Prostate gland (tissue), 2 donors: ENCODE measurements at regions not wholly inside any gene's neighbourhood (a gene's known extent, or its start where the extent isn't known, plus 50 kb on each side); places are given as distances from the start of the nearest gene placed in this dataset.

Experiments
- POLR2A ChIP-seq: fragments of 450-650 bp; IDR thresholded peaks from one replicate; pipeline ENCODE4 v1.6.1; 2016; ENCODE audit warnings: antibody characterized with exemption, mild to moderate bottlenecking
- POLR2AphosphoS5 ChIP-seq: sonication (generic); formaldehyde crosslinking; IDR thresholded peaks from one replicate; pipeline ENCODE4 v1.6.1; 2017; ENCODE audit warnings: antibody characterized with exemption
- TF ChIP-seq, protein P1 (sequence below), 4 experiments: fragments of 200-600 bp in 2 of 4; fragments of 450-650 bp in 2 of 4; sonication (generic) in 2 of 4; IDR thresholded peaks; 1 replicate in 3 of 4; 2 replicates in 1 of 4; pipeline ENCODE4 v1.5.1; 2016 to 2019; ENCODE audit warnings: antibody characterized with exemption in 4 of 4, mild to moderate bottlenecking in 2 of 4, moderate library complexity in 2 of 4

GRCh38 chr2:7450833-7451190, 533.6 kb downstream of the RNF144A start:
- TF ChIP-seq, protein P1, sequence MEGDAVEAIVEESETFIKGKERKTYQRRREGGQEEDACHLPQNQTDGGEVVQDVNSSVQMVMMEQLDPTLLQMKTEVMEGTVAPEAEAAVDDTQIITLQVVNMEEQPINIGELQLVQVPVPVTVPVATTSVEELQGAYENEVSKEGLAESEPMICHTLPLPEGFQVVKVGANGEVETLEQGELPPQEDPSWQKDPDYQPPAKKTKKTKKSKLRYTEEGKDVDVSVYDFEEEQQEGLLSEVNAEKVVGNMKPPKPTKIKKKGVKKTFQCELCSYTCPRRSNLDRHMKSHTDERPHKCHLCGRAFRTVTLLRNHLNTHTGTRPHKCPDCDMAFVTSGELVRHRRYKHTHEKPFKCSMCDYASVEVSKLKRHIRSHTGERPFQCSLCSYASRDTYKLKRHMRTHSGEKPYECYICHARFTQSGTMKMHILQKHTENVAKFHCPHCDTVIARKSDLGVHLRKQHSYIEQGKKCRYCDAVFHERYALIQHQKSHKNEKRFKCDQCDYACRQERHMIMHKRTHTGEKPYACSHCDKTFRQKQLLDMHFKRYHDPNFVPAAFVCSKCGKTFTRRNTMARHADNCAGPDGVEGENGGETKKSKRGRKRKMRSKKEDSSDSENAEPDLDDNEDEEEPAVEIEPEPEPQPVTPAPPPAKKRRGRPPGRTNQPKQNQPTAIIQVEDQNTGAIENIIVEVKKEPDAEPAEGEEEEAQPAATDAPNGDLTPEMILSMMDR (IDR thresholded peaks at IDR 0.05), result no peak
- TF ChIP-seq POLR2AphosphoS5 (no peak), POLR2A (no peak)
